SU-DHL-6 (cell line): ENCODE measurements at regions not wholly inside any gene's neighbourhood (a gene's known extent, or its start where the extent isn't known, plus 50 kb on each side); places are given as distances from the start of the nearest gene placed in this dataset.

Experiments used
- H2AFZ ChIP-seq: fragments of 200-600 bp; sonication (generic); 2 replicates; pipeline ENCODE4 v1.6.1; 2014; ENCODE audit warnings: low read depth, mild to moderate bottlenecking, moderate library complexity, mixed read lengths, antibody characterized with exemption, low read length; ENCODE audit not compliant: severe bottlenecking
- H3F3A ChIP-seq: fragments of 200-600 bp; shearing (Covaris generic); 2 replicates; pipeline ENCODE4 v1.6.0; 2016; ENCODE audit warnings: antibody characterized with exemption, mild to moderate bottlenecking; ENCODE audit not compliant: insufficient read depth
- H3K27ac ChIP-seq: fragments of 200-600 bp; sonication (generic); 2 replicates; pipeline ENCODE4 v1.5.1; 2016; ENCODE audit warnings: low read depth, mild to moderate bottlenecking, low read length, moderate library complexity, mixed read lengths
- H3K27me3 ChIP-seq: fragments of 200-600 bp; sonication (generic), shearing (Covaris generic); 2 replicates; pipeline ENCODE4 v1.6.0; 2014; ENCODE audit warnings: mild to moderate bottlenecking, low read length
- H3K36me3 ChIP-seq: fragments of 200-600 bp; sonication (generic); 2 replicates; pipeline ENCODE4 v1.6.1; 2014; ENCODE audit warnings: mild to moderate bottlenecking, low read length, mixed read lengths
- H3K4me2 ChIP-seq: fragments of 300-600, 200-600 bp; shearing (Covaris generic), sonication (generic); 2 replicates; pipeline ENCODE4 v1.6.0; 2014; ENCODE audit warnings: low read length, low read depth, mild to moderate bottlenecking; ENCODE audit not compliant: poor library complexity, severe bottlenecking
- H3K4me3 ChIP-seq: fragments of 200-600 bp; sonication (generic); 2 replicates; pipeline ENCODE4 v1.5.1; 2014; ENCODE audit warnings: antibody characterized with exemption, low read length, mild to moderate bottlenecking, mixed read lengths; ENCODE audit not compliant: insufficient read depth, poor library complexity, severe bottlenecking
- H3K79me2 ChIP-seq: fragments of 200-600 bp; sonication (generic); 2 replicates; pipeline ENCODE4 v1.6.1; 2014; ENCODE audit warnings: mild to moderate bottlenecking, low read length, moderate library complexity; ENCODE audit not compliant: insufficient read depth
- H3K9ac ChIP-seq: fragments of 200-600 bp; sonication (generic); 2 replicates; pipeline ENCODE4 v1.7.0; 2014; ENCODE audit warnings: mild to moderate bottlenecking, low read length
- H3K9me2 ChIP-seq: fragments of 200-600 bp; sonication (generic); replicated peaks from 2 replicates; pipeline ENCODE4 v1.6.1; 2014; ENCODE audit warnings: low read length; ENCODE audit not compliant: insufficient read depth
- H3K9me3 ChIP-seq: fragments of 200-600 bp; sonication (generic); 2 replicates; pipeline ENCODE4 v1.6.1; 2014; ENCODE audit warnings: low read length, mixed read lengths; ENCODE audit not compliant: insufficient read depth
- H4K20me1 ChIP-seq: fragments of 200-600 bp; sonication (generic); 2 replicates; pipeline ENCODE4 v1.6.1; 2014; ENCODE audit warnings: low read depth, mild to moderate bottlenecking, antibody characterized with exemption, low read length, moderate library complexity, mixed read lengths
- EZH2phosphoT487 ChIP-seq: fragments of 200-600 bp; sonication (generic), shearing (Covaris generic); conservative IDR thresholded peaks from 2 replicates; pipeline ENCODE4 v1.6.1; 2018; ENCODE audit warnings: mild to moderate bottlenecking, antibody characterized with exemption, low read length, moderate library complexity, mixed read lengths
- TF ChIP-seq, protein P1 (sequence below): fragments of 200-600 bp; sonication (generic); IDR thresholded peaks from one replicate; pipeline ENCODE4 v1.5.1; 2017; ENCODE audit warnings: antibody characterized with exemption, mild to moderate bottlenecking, low read length, moderate library complexity; ENCODE audit not compliant: insufficient read depth, poor library complexity, severe bottlenecking

DNA sequence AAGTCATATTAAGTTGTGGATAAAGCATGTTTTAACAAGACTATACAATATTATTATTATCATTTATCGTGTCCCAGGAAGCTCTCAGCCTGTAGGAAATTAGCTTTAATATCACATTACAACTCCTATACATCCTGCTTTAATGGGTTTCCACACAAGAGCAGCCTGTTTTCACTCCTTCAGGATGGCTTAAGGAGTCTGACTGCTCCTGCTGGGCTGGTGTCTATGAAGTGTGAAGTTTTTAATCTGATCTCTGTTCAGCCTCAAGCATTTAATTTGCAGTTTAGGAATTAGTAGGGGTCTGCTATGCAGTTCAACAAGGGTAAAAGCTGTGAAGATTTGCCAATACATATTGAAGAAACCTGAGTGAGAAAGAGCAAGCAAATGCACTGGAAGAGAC is 653.4 kb upstream of the LRRC4C start:
- Histone ChIP-seq H3K9me2 (no peaks in the 10 kb centered on the region), H3K9ac (no peak overlapping the region), H3K36me3 (no peaks in the 10 kb centered on the region), H3K4me3 (no peak overlapping the region), H3K4me2 (no peak overlapping the region), H2AFZ (no peak overlapping the region), H3F3A (no peaks in the 10 kb centered on the region), H3K79me2 (no peaks in the 10 kb centered on the region), H3K9me3 (no peaks in the 10 kb centered on the region; the same call in 1 of the 2 replicates), H4K20me1 (no peaks in the 10 kb centered on the region), H3K27me3 (no peaks in the 10 kb centered on the region), H3K27ac (no peak overlapping the region)
- no peak for TF ChIP-seq EZH2phosphoT487
- TF ChIP-seq, protein P1, sequence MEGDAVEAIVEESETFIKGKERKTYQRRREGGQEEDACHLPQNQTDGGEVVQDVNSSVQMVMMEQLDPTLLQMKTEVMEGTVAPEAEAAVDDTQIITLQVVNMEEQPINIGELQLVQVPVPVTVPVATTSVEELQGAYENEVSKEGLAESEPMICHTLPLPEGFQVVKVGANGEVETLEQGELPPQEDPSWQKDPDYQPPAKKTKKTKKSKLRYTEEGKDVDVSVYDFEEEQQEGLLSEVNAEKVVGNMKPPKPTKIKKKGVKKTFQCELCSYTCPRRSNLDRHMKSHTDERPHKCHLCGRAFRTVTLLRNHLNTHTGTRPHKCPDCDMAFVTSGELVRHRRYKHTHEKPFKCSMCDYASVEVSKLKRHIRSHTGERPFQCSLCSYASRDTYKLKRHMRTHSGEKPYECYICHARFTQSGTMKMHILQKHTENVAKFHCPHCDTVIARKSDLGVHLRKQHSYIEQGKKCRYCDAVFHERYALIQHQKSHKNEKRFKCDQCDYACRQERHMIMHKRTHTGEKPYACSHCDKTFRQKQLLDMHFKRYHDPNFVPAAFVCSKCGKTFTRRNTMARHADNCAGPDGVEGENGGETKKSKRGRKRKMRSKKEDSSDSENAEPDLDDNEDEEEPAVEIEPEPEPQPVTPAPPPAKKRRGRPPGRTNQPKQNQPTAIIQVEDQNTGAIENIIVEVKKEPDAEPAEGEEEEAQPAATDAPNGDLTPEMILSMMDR = no peak

GRCh38 chr11:42114927-42115326 is 655.5 kb upstream of the LRRC4C start:
- TF ChIP-seq EZH2phosphoT487 = no peak
- TF ChIP-seq, protein P1 = no peak
- no peak overlapping the region for H3K4me3 ChIP-seq
- no peaks in the 10 kb centered on the region for H3F3A ChIP-seq
- H3K9me3 ChIP-seq = no peaks in the 10 kb centered on the region; the same call in 1 of the 2 replicates
- H4K20me1 ChIP-seq = no peaks in the 10 kb centered on the region
- no peak overlapping the region for H2AFZ ChIP-seq
- no peak overlapping the region for H3K4me2 ChIP-seq
- no peaks in the 10 kb centered on the region for H3K79me2 ChIP-seq
- H3K9ac ChIP-seq = no peak overlapping the region
- H3K36me3 ChIP-seq = no peaks in the 10 kb centered on the region
- no peaks in the 10 kb centered on the region for H3K27me3 ChIP-seq
- H3K27ac ChIP-seq = no peak overlapping the region
- H3K9me2 ChIP-seq = no peaks in the 10 kb centered on the region

DNA sequence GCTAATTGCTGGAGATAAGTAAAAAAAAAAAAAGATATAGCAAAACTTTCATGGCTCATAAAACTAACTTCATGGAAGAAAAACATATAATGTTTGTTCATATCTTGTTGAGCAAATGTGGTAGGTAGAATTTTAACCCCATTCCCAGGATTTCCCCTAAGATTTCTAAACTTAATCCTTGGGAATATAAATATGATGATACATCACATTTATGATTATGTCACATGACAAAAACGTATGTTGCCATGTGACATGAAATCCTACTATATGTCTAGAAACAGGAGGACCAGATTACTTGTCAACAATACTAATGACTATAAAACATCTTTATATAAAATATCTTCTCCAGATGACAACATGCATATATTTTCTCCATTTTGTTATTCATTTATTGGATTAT is 679.0 kb upstream of the LRRC4C start:
- Histone ChIP-seq H3F3A (no peaks in the 10 kb centered on the region), H3K27ac (no peak overlapping the region), H3K9ac (no peak overlapping the region), H4K20me1 (no peaks in the 10 kb centered on the region), H3K36me3 (no peaks in the 10 kb centered on the region), H2AFZ (no peak overlapping the region), H3K27me3 (no peaks in the 10 kb centered on the region), H3K9me2 (no peaks in the 10 kb centered on the region), H3K4me2 (no peak overlapping the region), H3K79me2 (no peaks in the 10 kb centered on the region), H3K9me3 (no peaks in the 10 kb centered on the region; the same call in 1 of the 2 replicates), H3K4me3 (no peak overlapping the region)
- TF ChIP-seq EZH2phosphoT487 = no peak
- TF ChIP-seq, protein P1 = no peak

GRCh38 chr11:42145311-42145710 is 685.9 kb upstream of the LRRC4C start:
- no peak overlapping the region for H3K27ac ChIP-seq

More at GRCh38 chr11:42145311-42145710, 685.9 kb upstream of the LRRC4C start:
- Histone ChIP-seq H3K27me3 (no peaks in the 10 kb centered on the region), H4K20me1 (no peaks in the 10 kb centered on the region), H3K9ac (no peak overlapping the region), H3F3A (no peaks in the 10 kb centered on the region), H3K36me3 (no peaks in the 10 kb centered on the region), H3K9me3 (peaks cover 4% of the 10 kb centered on the region; the same call in 1 of the 2 replicates), H2AFZ (no peak overlapping the region), H3K9me2 (no peaks in the 10 kb centered on the region), H3K4me3 (no peak overlapping the region), H3K4me2 (no peak overlapping the region), H3K79me2 (no peaks in the 10 kb centered on the region)
- TF ChIP-seq, protein P1 = no peak
- TF ChIP-seq EZH2phosphoT487 = no peak
